C4-2B (cell line): ENCODE measurements at regions not wholly inside any gene's neighbourhood (a gene's known extent, or its start where the extent isn't known, plus 50 kb on each side); places are given as distances from the start of the nearest gene placed in this dataset.

ENCODE experiments used
- H3K27ac ChIP-seq: fragments of 450-650 bp; 2 replicates; pipeline ENCODE4 v1.5.1; 2017
- CTCF ChIP-seq: fragments of 450-650 bp; conservative IDR thresholded peaks from 2 replicates; pipeline ENCODE4 v1.5.1; 2017; ENCODE audit warnings: mild to moderate bottlenecking
- ZFX ChIP-seq: fragments of 450-650 bp; IDR thresholded peaks from 2 replicates; pipeline ENCODE4 v1.6.1; 2017

DNA sequence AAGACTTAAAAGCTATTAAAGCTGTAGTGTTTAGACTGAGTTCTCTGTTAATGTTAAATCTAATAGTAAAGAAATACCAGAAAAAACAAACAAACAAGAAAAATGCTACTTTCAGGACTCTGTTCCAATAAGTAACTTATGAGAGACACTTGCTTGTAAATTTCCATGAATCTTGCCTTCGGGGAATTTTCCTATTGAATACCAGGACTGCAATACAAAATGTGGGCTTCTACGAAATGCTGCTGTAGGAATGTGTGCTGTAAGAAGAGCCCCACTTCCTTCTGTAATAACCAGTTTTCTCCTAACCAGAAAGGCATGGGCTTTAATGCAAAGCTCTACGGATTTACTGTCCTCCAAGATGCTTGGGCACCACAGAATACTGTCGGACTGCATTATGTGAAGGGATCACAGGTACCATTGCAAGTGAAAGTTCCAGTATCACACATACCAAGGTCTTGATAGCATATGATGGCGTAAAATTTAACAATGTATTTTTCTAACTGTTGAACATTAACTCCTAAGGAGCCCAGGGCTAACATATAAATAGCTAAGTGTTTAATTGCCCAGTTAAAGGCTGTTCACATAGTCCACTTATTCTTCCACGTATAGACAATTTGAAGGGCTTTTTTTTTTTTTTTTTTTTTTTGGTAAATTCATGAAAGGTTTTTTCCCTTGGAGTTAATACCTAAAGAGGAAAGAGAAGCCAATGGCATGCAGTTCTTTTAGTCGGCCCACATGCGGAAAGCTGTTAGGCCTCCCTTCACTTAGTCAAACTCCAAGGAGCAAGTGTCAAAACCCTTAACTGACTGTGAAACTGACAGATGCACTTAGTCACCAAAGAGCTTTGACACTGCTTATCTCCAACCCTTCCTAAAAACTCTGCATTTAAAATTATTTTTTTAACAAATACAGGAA lies 564.0 kb upstream of the POU3F3 start:
- no peak for TF ChIP-seq CTCF
- TF ChIP-seq ZFX = no peak
- H3K27ac ChIP-seq = no peak overlapping the region

DNA sequence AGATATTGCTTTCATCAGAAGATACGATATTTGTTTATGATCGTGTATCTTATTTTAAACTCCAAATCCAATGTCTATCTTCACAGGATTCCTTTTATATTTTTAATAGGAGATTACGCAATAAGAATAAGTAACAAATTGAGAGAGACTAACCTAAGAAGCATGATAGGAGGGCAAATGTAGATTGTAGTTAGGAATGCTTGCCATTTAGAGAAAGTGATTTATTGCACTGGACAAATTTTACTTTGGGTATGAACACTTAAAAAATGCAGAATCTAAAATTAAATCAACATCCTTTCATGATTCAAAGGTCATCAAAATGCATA lies 563.4 kb upstream of the POU3F3 start:
- no peak for TF ChIP-seq CTCF
- no peak for TF ChIP-seq ZFX
- H3K27ac ChIP-seq = no peak overlapping the region

- H3K27ac ChIP-seq = no peak overlapping the region
- no peak for TF ChIP-seq ZFX
- no peak; the same call in 1 of the 2 replicates for TF ChIP-seq CTCF
Observed at GRCh38 chr2:104312684-104313083, 541.2 kb upstream of the POU3F3 start.

DNA sequence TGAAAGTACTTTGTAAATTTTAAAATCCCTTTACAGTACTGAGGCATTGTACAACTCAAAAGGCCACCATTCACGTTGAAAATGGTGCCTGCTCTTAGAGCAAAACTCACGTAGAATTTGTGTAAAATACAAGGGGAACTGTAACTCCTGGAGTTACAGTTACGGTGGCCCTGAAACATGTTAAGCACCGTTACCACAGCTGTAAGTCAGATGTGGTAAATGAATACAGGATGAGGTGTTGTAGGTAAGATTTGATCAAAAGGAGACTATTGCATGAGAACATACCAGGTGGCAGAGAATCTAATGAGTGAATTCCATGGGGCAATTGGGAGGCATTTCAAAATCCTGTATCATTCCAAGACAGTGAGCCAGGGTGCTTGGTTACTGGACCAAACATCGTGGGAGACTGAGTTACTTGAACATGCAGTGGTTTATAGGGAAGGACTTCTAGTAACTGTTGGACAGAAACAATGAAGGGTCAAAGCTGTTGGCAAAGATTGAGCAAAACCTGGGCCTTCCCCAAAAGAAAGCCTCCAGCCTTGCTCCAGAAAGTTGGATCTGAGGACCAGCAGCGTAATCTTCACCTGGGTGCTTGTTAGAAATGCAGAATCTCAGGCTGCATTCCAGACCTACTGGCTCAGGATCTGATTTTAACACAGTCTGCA lies 535.8 kb upstream of the POU3F3 start:
- no peak overlapping the region for H3K27ac ChIP-seq
- no peak for TF ChIP-seq CTCF

- TF ChIP-seq CTCF (no peak), ZFX (no peak)
- no peak overlapping the region for H3K27ac ChIP-seq
Observed at GRCh38 chr2:104321116-104321795, 532.7 kb upstream of the POU3F3 start.

GRCh38 chr2:104321796-104322349 lies 532.0 kb upstream of the POU3F3 start:
- TF ChIP-seq ZFX = no peak
- TF ChIP-seq CTCF = no peak
- no peak overlapping the region for H3K27ac ChIP-seq
